ENCODE measurements at regions not wholly inside any gene's neighbourhood (a gene's known extent, or its start where the extent isn't known, plus 50 kb on each side); places are given as distances from the start of the nearest gene placed in this dataset.

DNA sequence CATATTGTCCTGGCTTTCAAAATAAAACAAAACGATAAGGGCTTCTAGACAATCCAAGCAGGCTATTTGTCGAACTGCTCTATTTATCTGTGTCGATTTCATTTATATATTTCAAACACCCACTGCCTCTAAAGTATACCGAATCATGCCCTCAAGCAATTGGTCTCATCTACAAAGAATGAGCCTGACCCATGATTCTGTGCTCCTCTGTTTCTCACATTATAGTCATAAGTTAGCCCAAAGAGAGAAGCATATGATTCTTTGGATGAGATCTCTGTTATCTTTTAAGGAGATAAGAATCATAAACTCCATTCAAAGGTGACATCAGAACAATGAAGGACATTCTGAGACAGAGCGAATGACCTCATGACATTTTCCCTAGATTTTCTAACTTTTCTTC is 191.1 kb downstream of the MAP2K6 start:
- DNase-seq = no peak

DNA sequence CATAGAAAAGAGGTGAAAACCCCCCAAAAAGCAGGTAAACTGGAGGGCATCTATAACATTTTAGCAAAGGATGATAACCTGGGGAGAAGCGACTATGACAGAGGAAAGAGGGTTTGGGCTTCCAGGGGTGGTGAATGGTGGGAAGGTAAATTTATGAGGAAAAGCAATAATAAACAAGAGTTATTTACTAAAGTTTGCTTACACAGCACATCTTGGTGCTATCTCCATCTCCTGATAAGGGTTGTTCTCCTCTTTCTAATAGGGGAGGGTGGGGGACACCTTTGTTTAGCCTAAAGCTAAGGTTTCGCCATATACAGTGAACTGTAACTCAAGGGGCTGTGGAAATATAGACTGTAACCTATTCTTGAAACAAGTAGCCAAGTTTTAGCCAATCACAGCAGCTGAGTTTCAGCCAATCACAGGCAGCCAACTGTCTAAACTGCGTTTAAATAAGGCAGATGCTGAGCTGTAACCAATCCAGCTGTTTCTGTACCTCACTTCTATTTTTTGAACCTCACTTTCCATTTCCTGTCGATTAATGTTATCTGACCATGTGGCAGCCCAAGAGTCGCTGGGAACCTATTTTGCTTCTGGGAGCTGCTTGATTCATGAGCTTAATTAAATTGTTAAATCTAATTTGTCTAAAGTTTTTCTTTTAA is 191.8 kb downstream of the MAP2K6 start:
- DNase-seq = no peak

DNA sequence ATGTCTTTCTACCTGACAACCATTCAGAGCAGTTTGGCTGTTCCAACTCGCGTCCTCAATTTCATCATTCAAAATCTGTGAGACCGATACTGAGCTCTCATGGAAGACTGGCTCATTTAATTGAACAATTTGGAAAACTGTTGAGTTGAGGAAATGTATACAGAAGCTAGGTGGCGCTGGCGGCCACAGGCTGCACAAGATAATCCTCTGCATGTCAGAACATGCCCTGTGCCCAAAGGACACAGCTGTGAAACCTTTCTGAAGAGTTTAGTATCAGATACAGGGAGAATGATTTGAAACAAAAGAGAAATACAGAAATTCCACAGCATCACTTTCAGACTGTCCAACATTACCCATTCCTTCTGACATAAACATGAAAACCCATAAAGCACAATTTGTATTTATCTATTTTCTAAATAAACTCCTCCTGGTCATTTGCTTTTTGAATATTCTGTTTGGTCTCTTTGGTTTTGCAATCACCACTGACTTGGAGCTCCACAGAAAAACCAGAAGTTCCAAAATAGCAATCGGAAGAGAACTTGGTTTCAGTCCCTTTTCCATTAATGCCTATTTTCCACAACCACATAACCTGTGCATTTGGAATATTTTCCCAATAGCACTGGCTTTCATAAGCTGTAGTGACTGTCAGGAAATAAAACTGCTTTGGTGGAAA is 192.8 kb downstream of the MAP2K6 start:
- peak; percentile 35 for DNase-seq

GRCh38 chr17:69608141-69608540 is 193.6 kb downstream of the MAP2K6 start:
- no peak for DNase-seq

- no peak for DNase-seq
These were observed 194.4 kb downstream of the MAP2K6 start for GRCh38 chr17:69608808-69609472.

DNA sequence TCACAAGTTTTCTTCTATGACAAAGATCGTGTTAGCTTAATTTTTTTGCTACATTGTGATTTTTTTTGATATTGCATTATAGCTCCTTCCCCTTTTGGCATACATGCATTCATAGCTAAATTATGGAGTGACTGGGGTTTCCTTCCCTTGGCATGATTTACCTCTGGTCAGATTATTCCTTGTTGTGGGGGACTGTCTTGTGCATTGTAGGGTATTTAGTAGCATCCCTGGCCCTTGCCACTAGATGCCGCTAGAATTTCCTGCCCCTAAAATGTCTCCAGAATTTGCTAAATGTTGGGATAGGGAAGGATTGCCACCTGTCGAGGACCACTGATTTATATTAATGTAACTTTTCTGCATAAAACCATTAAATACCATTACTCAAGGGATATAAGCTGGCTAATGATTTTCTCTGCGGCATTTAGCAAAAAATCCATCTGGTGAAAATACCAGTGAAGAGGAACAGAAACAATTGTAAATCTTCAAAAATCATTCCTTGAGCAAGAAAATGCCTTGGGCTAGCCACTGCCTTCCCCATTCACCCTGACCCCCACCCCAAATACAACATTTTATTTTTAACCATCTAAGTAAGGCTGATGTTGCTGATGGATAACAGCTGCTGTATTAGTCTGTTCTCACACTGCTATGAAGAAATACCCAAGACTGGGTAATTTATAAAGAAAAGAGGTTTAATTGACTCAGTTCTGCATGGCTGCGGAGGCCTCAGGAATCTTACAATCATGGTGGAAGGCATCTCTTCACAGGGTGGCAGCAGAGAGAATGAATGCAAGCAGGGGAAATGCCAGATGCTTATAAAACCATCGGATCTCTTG is 195.2 kb downstream of the MAP2K6 start:
- DNase-seq = no peak

DNA sequence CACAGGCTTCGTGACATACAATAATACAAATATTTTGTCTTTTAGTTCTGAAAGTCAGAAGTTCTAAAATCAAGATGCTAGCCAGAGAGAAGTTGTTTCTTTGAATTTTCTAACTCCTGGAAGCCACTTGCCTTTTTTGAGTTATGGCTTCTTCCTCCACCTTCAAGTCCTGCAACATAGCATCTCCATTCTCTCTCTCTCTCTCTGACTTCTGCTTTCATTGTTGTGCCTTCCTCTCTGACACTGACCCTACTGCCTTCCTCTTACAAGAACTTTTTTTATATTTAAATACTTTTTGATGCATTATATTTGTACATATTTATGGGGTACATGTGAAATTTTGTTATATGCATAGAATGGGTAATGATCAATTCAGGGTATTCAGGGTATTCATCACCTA is 205.9 kb downstream of the MAP2K6 start:
- no peak for DNase-seq

- DNase-seq = no peak
These were observed 211.0 kb downstream of the MAP2K6 start for GRCh38 chr17:69625474-69625873.

DNA sequence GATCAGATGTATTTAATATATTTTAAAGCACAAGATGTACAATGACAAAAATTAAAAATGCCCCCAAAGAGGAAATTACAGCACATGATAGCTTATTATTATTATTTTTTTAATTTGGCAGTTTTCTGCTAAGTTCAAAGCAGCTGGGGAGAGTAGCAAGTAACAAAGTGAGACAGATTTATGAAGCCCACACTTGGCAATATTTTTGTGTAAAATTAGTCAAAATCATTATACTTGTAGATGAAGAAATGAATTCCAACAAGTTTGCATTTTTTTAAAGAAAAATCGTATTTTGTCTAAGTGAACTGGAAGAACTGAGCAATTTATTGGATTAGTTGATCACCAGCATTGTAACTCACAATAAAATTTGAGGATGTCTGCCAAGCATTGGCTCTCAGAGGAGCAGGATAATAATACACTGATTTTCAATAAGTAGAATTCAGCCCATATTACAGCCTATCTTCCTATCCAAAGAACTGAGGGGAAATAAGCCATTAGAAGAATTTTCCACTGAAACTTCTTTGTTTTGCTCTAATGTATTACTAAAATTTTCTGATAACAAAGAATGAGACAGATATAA is 215.6 kb downstream of the MAP2K6 start:
- DNase-seq = no peak

DNA sequence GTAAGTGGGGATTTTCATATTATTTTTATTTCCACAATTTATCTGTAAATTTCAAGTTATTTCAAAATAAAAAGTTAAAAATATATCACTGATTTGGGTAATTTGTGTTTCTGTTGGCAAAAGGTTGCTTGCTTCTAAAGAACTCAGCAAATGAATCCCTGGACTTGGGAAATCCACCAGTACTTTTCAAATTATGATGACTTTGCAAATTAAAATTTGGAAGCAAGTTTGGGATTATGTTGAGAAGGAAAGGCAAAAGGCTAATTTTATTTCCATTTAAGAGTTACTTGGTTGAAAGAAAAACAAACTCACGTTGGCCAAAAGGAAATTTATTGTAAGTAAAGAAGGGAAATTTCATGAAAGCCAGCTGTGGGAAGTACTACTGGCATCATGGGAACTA is 220.3 kb downstream of the MAP2K6 start:
- DNase-seq = no peak

DNA sequence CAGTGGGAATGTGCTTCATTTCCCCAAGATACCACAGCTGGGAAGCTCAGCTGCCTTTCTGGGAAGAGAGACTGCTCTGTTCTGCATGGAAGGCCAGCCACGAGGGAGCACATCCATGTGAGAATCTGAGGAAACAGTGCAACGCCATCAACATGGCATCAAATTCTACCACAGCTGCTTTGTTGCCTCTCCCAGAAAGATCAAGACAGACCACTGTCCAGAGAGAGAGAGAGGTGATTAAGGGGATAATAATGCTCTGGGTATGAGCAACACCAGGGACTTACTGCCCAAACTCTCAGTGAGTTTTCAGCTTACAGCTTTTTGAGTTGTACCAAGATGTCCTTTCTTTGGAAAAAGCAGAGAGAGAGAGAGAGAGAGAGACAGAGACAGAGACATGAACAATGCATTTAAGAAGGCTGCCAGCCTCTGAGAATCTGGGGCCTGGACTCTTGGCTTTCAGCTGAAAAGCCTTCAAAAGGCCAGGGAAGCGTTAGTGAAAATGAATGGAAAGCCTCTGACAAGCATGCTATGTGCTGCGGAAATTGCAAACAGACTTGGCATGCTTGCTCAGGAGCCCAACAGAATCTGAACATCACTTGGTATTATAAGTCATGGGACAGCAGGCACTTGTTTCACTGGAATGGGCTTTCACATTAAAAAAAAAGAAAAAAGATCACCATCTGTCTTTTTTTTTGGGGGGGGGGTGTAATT is 223.1 kb downstream of the MAP2K6 start:
- DNase-seq = no peak

- no peak for DNase-seq
These were observed 224.6 kb downstream of the MAP2K6 start for GRCh38 chr17:69639096-69639495.

GRCh38 chr17:69640073-69640472 is 225.6 kb downstream of the MAP2K6 start:
- DNase-seq = no peak

GRCh38 chr17:69643686-69644085 is 229.2 kb downstream of the MAP2K6 start:
- no peak for DNase-seq

DNA sequence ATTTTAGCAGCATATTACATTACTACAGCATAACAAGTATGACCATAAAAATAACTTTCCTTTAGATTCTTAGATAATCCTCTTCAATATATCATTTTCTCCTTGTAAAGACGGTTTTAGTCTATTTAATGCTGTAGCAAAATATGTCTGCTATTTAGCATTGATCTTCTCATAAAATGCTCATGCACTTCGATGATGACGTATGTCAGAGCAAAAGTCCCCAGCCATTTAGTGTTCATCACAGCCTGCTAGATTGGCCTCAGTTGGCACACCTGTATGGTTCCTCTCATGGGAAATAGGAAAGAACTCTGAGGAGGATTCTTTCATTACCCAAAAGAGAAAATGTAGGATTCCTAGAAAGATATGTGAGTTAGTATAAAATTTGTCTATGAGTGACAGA is 232.2 kb downstream of the MAP2K6 start:
- no peak for DNase-seq

GRCh38 chr17:69650881-69651280 is 236.4 kb downstream of the MAP2K6 start:
- DNase-seq = no peak

GRCh38 chr17:69651921-69652320 is 237.4 kb downstream of the MAP2K6 start:
- DNase-seq = no peak

DNA sequence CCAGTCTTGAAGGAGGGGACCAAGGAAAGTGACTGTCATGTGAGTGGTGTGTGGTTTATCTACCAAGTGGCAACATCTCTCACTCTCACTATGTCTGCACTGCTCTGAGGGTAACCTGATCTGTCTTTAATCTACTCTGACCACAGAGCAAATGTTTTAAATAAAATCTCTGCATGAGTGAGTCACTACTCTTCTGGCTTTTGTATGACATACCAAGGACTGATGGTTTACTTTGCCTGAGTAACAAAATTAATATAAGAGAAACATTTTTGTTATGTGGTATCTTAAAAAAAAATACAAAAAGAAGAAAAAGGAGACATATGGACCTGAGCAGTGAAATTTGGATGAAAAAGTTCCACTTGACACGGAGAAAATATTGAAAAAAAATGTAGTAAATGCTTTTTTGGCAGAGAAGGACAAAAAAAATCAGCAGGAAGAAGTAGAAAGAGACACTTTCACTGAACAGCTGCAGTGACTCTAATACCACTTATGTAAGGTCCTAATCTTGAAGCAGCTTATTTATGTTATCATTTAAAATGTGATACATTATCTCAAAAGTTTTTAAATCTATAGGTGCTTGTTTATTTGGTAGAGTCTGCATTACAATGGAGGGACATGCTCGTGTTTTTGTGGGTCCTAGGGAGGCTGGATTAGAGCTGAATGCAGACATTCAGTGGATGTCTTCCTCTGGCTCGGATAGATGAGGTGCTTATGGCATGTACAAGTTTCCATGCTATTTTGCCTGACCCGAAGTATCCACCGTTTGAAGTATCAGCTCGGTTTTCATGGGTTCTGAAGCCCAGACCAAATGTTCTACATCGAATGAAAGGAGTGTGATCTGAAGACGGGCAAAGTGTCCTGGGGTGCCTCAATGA is 240.7 kb downstream of the MAP2K6 start:
- no peak for DNase-seq

- no peak for DNase-seq
These were observed 241.4 kb downstream of the MAP2K6 start for GRCh38 chr17:69655902-69656301.

- DNase-seq = no peak
These were observed 255.1 kb downstream of the MAP2K6 start for GRCh38 chr17:69669441-69670178.

DNA sequence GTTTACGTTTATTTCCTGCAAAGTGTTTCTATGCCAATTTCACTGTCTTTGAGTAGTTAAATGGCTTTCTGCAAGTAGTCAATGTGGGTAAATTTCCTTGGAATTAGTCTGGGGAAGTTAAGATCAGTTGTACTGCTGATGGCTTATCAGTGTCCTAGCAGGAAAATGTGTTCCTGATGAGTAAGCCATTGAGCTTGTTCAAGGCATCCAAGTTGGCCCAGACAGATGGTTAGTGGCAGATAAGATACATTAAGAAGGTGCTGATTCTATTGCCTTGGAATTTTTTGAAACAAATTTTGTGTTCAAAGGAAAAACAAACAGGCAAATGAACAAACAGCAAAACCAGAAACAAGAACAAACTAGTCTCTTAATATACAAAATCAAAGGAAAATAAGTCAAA is 258.4 kb downstream of the MAP2K6 start:
- DNase-seq = no peak
